GM18508 (cell line): ENCODE measurements at regions not wholly inside any gene's neighbourhood (a gene's known extent, or its start where the extent isn't known, plus 50 kb on each side); places are given as distances from the start of the nearest gene placed in this dataset.

ENCODE experiments used
- ATAC-seq: cut with Tn5 transposase; IDR thresholded peaks from one replicate; pipeline ENCODE4 v1.9.1; 2021; ENCODE audit warnings: moderate number of reproducible peaks; ENCODE audit not compliant: insufficient read depth, unreplicated experiment

- ATAC-seq, result no peak
These were observed 470.8 kb downstream of the FSCB start for GRCh38 chr14:44036248-44036647.

GRCh38 chr14:44035707-44036106 is 471.4 kb downstream of the FSCB start:
- ATAC-seq, result no peak

GRCh38 chr14:44030831-44031383 is 476.2 kb downstream of the FSCB start:
- no peak for ATAC-seq

GRCh38 chr14:44029933-44030332 is 477.1 kb downstream of the FSCB start:
- no peak for ATAC-seq

GRCh38 chr14:44027397-44027796 is 479.7 kb downstream of the FSCB start:
- ATAC-seq, result no peak

GRCh38 chr14:44010595-44010994 is 496.5 kb downstream of the FSCB start:
- no peak for ATAC-seq

- no peak for ATAC-seq
These were observed 497.0 kb downstream of the FSCB start for GRCh38 chr14:44010071-44010470.

GRCh38 chr14:44009642-44010041 is 497.4 kb downstream of the FSCB start:
- no peak for ATAC-seq

GRCh38 chr14:43988989-43989388 is 518.1 kb downstream of the FSCB start:
- no peak for ATAC-seq

GRCh38 chr14:43983721-43984120 is 523.4 kb downstream of the FSCB start:
- ATAC-seq, result no peak

GRCh38 chr14:43981135-43981768 is 525.8 kb downstream of the FSCB start:
- ATAC-seq, result no peak

GRCh38 chr14:43956741-43957140 is 550.3 kb downstream of the FSCB start:
- no peak for ATAC-seq

GRCh38 chr14:43949400-43949799 is 557.7 kb downstream of the FSCB start:
- no peak for ATAC-seq

GRCh38 chr14:43939836-43940235 is 567.2 kb downstream of the FSCB start:
- ATAC-seq, result no peak

GRCh38 chr14:43938588-43939281 is 568.3 kb downstream of the FSCB start:
- ATAC-seq, result no peak

- ATAC-seq, result no peak
These were observed 570.1 kb downstream of the FSCB start for GRCh38 chr14:43937001-43937400.

- ATAC-seq, result no peak
These were observed 573.0 kb downstream of the FSCB start for GRCh38 chr14:43934102-43934501.

- ATAC-seq, result no peak
These were observed 592.9 kb downstream of the FSCB start for GRCh38 chr14:43914041-43914693.

GRCh38 chr14:43903209-43903608 is 603.9 kb downstream of the FSCB start:
- no peak for ATAC-seq

GRCh38 chr14:43901911-43902673 is 605.0 kb downstream of the FSCB start:
- ATAC-seq, result no peak
